GM23338 (cell line): ENCODE measurements at regions not wholly inside any gene's neighbourhood (a gene's known extent, or its start where the extent isn't known, plus 50 kb on each side); places are given as distances from the start of the nearest gene placed in this dataset.

ENCODE experiments used
- ATAC-seq: fragments of 200-7000 bp; cut with Tn5 transposase; 3 replicates; pipeline ENCODE4 v1.9.1; 2020
- DNase-seq: peaks from one replicate; pipeline ENCODE4 v3.0.0-alpha.2; 2015; ENCODE audit warnings: low spot score
- H2AFZ ChIP-seq: fragments of 200-600 bp; sonication (generic); 2 replicates; pipeline ENCODE4 v1.8.0; 2016; ENCODE audit warnings: antibody characterized with exemption, mild to moderate bottlenecking, moderate library complexity
- H3F3A ChIP-seq: fragments of 200-600 bp; sonication (generic); replicated peaks from 2 replicates; pipeline ENCODE4 v1.8.0; 2017; ENCODE audit warnings: antibody characterized with exemption, mixed run types, low read depth
- H3K27ac ChIP-seq: fragments of 200-600 bp; sonication (generic); 2 replicates; pipeline ENCODE4 v1.6.1; 2016; ENCODE audit warnings: low read depth
- H3K27me3 ChIP-seq: fragments of 200-600 bp; sonication (generic); 2 replicates; pipeline ENCODE4 v1.8.0; 2016; ENCODE audit warnings: mild to moderate bottlenecking, mixed run types, moderate library complexity; ENCODE audit not compliant: insufficient read depth
- H3K36me3 ChIP-seq: fragments of 200-600 bp; sonication (generic); 2 replicates; pipeline ENCODE4 v1.8.0; 2016; ENCODE audit warnings: mild to moderate bottlenecking; ENCODE audit not compliant: insufficient read depth
- H3K4me1 ChIP-seq: fragments of 200-600 bp; sonication (generic); 2 replicates; pipeline ENCODE4 v1.8.0; 2016; ENCODE audit warnings: mild to moderate bottlenecking, moderate library complexity; ENCODE audit not compliant: insufficient read depth
- H3K4me2 ChIP-seq: fragments of 200-600 bp; sonication (generic); 2 replicates; pipeline ENCODE4 v1.7.1; 2017; ENCODE audit warnings: mixed run types
- H3K4me3 ChIP-seq: fragments of 200-600 bp; sonication (generic); 2 replicates; pipeline ENCODE4 v1.6.1; 2016; ENCODE audit warnings: mixed run types
- H3K79me2 ChIP-seq: fragments of 200-600 bp; sonication (generic); replicated peaks from 2 replicates; pipeline ENCODE4 v1.8.0; 2017; ENCODE audit warnings: mild to moderate bottlenecking; ENCODE audit not compliant: insufficient read depth
- H3K9me2 ChIP-seq: fragments of 200-600 bp; sonication (generic); 2 replicates; pipeline ENCODE4 v1.8.0; 2017; ENCODE audit not compliant: insufficient read depth
- H4K20me1 ChIP-seq: fragments of 200-600 bp; sonication (generic); replicated peaks from 2 replicates; pipeline ENCODE4 v1.8.0; 2017; ENCODE audit warnings: mild to moderate bottlenecking; ENCODE audit not compliant: insufficient read depth
- H3K27ac Mint-ChIP-seq: 2 replicates; pipeline ENCODE4 v1.8.0; 2020; ENCODE audit warnings: inconsistent platforms, mild to moderate bottlenecking, moderate library complexity, mixed read lengths
- H3K27me3 Mint-ChIP-seq: 3 replicates; pipeline ENCODE4 v1.8.0; 2022; ENCODE audit warnings: low read depth, mild to moderate bottlenecking, moderate library complexity, mixed read lengths, inconsistent platforms; ENCODE audit not compliant: insufficient read depth, poor library complexity
- H3K36me3 Mint-ChIP-seq: 3 replicates; pipeline ENCODE4 v1.8.0; 2021; ENCODE audit warnings: low read depth, mild to moderate bottlenecking, inconsistent platforms, moderate library complexity, mixed read lengths
- H3K4me1 Mint-ChIP-seq: 3 replicates; pipeline ENCODE4 v1.8.0; 2020; ENCODE audit warnings: mild to moderate bottlenecking, inconsistent platforms, mixed read lengths
- H3K4me3 Mint-ChIP-seq: 3 replicates; pipeline ENCODE4 v1.8.0; 2021; ENCODE audit warnings: moderate library complexity, mild to moderate bottlenecking, inconsistent platforms, mixed read lengths
- H3K9me3 Mint-ChIP-seq: 3 replicates; pipeline ENCODE4 v1.8.0; 2020; ENCODE audit warnings: moderate library complexity, mild to moderate bottlenecking, inconsistent platforms, mixed read lengths
- EZH2phosphoT487 ChIP-seq: fragments of 200-600 bp; sonication (generic); IDR thresholded peaks from one replicate; pipeline ENCODE4 v1.8.1; 2018; ENCODE audit warnings: antibody characterized with exemption; ENCODE audit not compliant: unreplicated experiment
- JUNB ChIP-seq: IDR thresholded peaks from one replicate; pipeline ENCODE4 v1.6.1; 2016; ENCODE audit warnings: antibody characterized with exemption; ENCODE audit not compliant: unreplicated experiment
- NANOG ChIP-seq: IDR thresholded peaks from 2 replicates; pipeline ENCODE4 v1.6.1; 2016; ENCODE audit warnings: antibody characterized with exemption, borderline replicate concordance
- POLR2AphosphoS5 ChIP-seq: IDR thresholded peaks from 2 replicates; pipeline ENCODE4 v1.6.1; 2016; ENCODE audit warnings: antibody characterized with exemption, low read depth
- STAT1 ChIP-seq: IDR thresholded peaks from one replicate; pipeline ENCODE4 v1.6.1; 2016; ENCODE audit warnings: antibody characterized with exemption; ENCODE audit not compliant: unreplicated experiment
- ZNF114 ChIP-seq: fragments of 250-450 bp; sonication (Bioruptor Pico); IDR thresholded peaks from 2 replicates; pipeline ENCODE4 v1.5.0; 2020; ENCODE audit warnings: mild to moderate bottlenecking, moderate library complexity
- ZNF331 ChIP-seq: fragments of 250-450 bp; sonication (Bioruptor Pico); IDR thresholded peaks from 2 replicates; pipeline ENCODE4 v1.5.0; 2020; ENCODE audit warnings: low read depth, mild to moderate bottlenecking, moderate library complexity
- TF ChIP-seq, protein P1 (sequence below): IDR thresholded peaks from one replicate; pipeline ENCODE4 v1.6.1; 2018; ENCODE audit warnings: antibody characterized with exemption; ENCODE audit not compliant: unreplicated experiment
- TF ChIP-seq, protein P2 (sequence below): fragments of 250-450 bp; sonication (Bioruptor Pico); IDR thresholded peaks from 2 replicates; pipeline ENCODE4 v1.5.0; 2020; ENCODE audit warnings: mild to moderate bottlenecking, moderate library complexity

DNA sequence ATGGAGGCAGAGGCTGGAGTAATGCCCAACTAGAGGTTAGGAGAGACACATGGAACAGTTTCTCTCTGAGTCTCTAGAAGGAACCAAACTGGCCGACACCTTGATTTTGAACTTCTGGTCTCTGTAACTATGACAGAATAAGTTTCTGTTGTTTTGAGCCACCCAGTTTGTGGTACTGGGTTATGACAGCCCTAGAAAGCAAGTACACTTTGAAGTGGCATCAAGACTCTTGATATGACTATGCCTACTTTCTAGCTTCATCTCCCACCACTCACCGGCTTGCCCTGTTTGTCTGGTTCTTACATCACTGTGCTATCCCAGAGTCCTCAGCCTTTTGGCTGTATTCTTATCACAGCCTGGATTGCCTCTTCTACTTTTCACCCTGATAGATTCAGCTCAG lies 230.3 kb upstream of the USP24 start:
- Histone ChIP-seq H4K20me1 (0 out of 2 replicates have a peak, but pooled peaks cover 3% of the 10 kb centered on the region), H3F3A (no peaks in the 10 kb centered on the region), H3K4me3 (no peak overlapping the region), H3K9me2 (no peaks in the 10 kb centered on the region), H3K36me3 (no peaks in the 10 kb centered on the region), H3K27ac (no peak overlapping the region), H3K4me2 (no peak overlapping the region), H3K79me2 (no peaks in the 10 kb centered on the region), H3K4me1 (no peaks in the 10 kb centered on the region), H3K27me3 (no peaks in the 10 kb centered on the region), H2AFZ (no peak overlapping the region)
- no peak for DNase-seq
- Mint-ChIP-seq H3K4me3 (no peak overlapping the region), H3K27ac (no peak overlapping the region), H3K9me3 (no peaks in the 10 kb centered on the region), H3K4me1 (no peaks in the 10 kb centered on the region), H3K27me3 (no peaks in the 10 kb centered on the region), H3K36me3 (no peaks in the 10 kb centered on the region)
- TF ChIP-seq, protein P1, sequence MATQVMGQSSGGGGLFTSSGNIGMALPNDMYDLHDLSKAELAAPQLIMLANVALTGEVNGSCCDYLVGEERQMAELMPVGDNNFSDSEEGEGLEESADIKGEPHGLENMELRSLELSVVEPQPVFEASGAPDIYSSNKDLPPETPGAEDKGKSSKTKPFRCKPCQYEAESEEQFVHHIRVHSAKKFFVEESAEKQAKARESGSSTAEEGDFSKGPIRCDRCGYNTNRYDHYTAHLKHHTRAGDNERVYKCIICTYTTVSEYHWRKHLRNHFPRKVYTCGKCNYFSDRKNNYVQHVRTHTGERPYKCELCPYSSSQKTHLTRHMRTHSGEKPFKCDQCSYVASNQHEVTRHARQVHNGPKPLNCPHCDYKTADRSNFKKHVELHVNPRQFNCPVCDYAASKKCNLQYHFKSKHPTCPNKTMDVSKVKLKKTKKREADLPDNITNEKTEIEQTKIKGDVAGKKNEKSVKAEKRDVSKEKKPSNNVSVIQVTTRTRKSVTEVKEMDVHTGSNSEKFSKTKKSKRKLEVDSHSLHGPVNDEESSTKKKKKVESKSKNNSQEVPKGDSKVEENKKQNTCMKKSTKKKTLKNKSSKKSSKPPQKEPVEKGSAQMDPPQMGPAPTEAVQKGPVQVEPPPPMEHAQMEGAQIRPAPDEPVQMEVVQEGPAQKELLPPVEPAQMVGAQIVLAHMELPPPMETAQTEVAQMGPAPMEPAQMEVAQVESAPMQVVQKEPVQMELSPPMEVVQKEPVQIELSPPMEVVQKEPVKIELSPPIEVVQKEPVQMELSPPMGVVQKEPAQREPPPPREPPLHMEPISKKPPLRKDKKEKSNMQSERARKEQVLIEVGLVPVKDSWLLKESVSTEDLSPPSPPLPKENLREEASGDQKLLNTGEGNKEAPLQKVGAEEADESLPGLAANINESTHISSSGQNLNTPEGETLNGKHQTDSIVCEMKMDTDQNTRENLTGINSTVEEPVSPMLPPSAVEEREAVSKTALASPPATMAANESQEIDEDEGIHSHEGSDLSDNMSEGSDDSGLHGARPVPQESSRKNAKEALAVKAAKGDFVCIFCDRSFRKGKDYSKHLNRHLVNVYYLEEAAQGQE, result no peak
- TF ChIP-seq POLR2AphosphoS5, result no peak
- TF ChIP-seq NANOG, result no peak
- no peak for TF ChIP-seq ZNF114 (CRISPR knock-in tag)
- TF ChIP-seq EZH2phosphoT487, result no peak
- no peak for TF ChIP-seq JUNB
- TF ChIP-seq STAT1, result no peak
- TF ChIP-seq ZNF331, result no peak
- TF ChIP-seq, protein P2, sequence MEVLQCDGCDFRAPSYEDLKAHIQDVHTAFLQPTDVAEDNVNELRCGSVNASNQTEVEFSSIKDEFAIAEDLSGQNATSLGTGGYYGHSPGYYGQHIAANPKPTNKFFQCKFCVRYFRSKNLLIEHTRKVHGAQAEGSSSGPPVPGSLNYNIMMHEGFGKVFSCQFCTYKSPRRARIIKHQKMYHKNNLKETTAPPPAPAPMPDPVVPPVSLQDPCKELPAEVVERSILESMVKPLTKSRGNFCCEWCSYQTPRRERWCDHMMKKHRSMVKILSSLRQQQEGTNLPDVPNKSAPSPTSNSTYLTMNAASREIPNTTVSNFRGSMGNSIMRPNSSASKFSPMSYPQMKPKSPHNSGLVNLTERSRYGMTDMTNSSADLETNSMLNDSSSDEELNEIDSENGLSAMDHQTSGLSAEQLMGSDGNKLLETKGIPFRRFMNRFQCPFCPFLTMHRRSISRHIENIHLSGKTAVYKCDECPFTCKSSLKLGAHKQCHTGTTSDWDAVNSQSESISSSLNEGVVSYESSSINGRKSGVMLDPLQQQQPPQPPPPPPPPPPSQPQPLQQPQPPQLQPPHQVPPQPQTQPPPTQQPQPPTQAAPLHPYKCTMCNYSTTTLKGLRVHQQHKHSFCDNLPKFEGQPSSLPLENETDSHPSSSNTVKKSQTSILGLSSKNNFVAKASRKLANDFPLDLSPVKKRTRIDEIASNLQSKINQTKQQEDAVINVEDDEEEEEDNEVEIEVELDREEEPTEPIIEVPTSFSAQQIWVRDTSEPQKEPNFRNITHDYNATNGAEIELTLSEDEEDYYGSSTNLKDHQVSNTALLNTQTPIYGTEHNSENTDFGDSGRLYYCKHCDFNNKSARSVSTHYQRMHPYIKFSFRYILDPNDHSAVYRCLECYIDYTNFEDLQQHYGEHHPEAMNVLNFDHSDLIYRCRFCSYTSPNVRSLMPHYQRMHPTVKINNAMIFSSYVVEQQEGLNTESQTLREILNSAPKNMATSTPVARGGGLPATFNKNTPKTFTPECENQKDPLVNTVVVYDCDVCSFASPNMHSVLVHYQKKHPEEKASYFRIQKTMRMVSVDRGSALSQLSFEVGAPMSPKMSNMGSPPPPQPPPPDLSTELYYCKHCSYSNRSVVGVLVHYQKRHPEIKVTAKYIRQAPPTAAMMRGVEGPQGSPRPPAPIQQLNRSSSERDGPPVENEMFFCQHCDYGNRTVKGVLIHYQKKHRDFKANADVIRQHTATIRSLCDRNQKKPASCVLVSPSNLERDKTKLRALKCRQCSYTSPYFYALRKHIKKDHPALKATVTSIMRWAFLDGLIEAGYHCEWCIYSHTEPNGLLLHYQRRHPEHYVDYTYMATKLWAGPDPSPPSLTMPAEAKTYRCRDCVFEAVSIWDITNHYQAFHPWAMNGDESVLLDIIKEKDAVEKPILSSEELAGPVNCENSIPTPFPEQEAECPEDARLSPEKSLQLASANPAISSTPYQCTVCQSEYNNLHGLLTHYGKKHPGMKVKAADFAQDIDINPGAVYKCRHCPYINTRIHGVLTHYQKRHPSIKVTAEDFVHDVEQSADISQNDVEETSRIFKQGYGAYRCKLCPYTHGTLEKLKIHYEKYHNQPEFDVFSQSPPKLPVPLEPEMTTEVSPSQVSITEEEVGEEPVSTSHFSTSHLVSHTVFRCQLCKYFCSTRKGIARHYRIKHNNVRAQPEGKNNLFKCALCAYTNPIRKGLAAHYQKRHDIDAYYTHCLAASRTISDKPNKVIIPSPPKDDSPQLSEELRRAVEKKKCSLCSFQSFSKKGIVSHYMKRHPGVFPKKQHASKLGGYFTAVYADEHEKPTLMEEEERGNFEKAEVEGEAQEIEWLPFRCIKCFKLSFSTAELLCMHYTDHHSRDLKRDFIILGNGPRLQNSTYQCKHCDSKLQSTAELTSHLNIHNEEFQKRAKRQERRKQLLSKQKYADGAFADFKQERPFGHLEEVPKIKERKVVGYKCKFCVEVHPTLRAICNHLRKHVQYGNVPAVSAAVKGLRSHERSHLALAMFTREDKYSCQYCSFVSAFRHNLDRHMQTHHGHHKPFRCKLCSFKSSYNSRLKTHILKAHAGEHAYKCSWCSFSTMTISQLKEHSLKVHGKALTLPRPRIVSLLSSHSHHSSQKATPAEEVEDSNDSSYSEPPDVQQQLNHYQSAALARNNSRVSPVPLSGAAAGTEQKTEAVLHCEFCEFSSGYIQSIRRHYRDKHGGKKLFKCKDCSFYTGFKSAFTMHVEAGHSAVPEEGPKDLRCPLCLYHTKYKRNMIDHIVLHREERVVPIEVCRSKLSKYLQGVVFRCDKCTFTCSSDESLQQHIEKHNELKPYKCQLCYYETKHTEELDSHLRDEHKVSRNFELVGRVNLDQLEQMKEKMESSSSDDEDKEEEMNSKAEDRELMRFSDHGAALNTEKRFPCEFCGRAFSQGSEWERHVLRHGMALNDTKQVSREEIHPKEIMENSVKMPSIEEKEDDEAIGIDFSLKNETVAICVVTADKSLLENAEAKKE, result no peak
- no peak for ATAC-seq
